HCT116 (cell line): ENCODE measurements at regions not wholly inside any gene's neighbourhood (a gene's known extent, or its start where the extent isn't known, plus 50 kb on each side); places are given as distances from the start of the nearest gene placed in this dataset.
"Not testable (repeated sequence)": the region's sequence is repeated elsewhere in the genome, so short reads cannot be mapped to it uniquely, and the experiment has no call there.

ENCODE experiments used
- ATAC-seq: fragments of 200-7000 bp; cut with Tn5 transposase; 2 replicates; pipeline ENCODE4 v1.9.1; 2020; ENCODE audit warnings: mild to moderate bottlenecking, moderate library complexity
- BruUV-seq: library from RNA; stranded (reverse); fragments of 400-500 nt; replicated peaks from 2 replicates; lab custom pipeline; 2021; lab: Mats Ljungman, UMichigan
- CTCF ChIA-PET: fragments of 300-600 bp; sonication (Branson Sonifier 250); formaldehyde crosslinking; loops from one replicate; lab custom pipeline; 2021; ENCODE audit warnings: antibody characterized with exemption; lab: Charles Lee
- POLR2A ChIA-PET: fragments of 300-600, 350-600 bp; sonication (Branson Sonifier 250); formaldehyde crosslinking; loops from one replicate; lab custom pipeline; 2021; ENCODE audit warnings: antibody characterized with exemption; lab: Charles Lee
- RAD21 ChIA-PET, 2 experiments: fragments of 300-600 bp; sonication (Branson Sonifier 250); formaldehyde crosslinking; loops; one replicate each; lab custom pipeline; 2023; ENCODE audit warnings: low total read pairs in 2 of 2; ENCODE audit not compliant: uncharacterized antibody in 2 of 2, unreplicated experiment in 2 of 2, low non-redundant PET in 1 of 2; lab: Charles Lee
- DNase-seq: peaks from one replicate; pipeline ENCODE4 v3.0.0-alpha.2; 2010; ENCODE audit warnings: low read depth, low spot score
- H2AFZ ChIP-seq: fragments of 200-600 bp; shearing (Covaris generic), sonication (generic); 2 replicates; pipeline ENCODE4 v1.6.1; 2017; ENCODE audit warnings: low read depth, mixed run types, mixed read lengths, antibody characterized with exemption, low read length; ENCODE audit not compliant: poor library complexity, severe bottlenecking
- H3K27ac ChIP-seq: 2 replicates; pipeline ENCODE4 v1.5.1; 2012; ENCODE audit warnings: low read depth, low read length
- H3K27me3 ChIP-seq: fragments of 200-600 bp; sonication (generic); 2 replicates; pipeline ENCODE4 v1.6.1; 2016; ENCODE audit warnings: mixed run types, low read length, mixed read lengths; ENCODE audit not compliant: insufficient read depth
- H3K36me3 ChIP-seq, 2 experiments: fragments of 200-500 bp in 1 of 2; fragments of 200-600 bp in 1 of 2; sonication (Bioruptor generic) in 1 of 2; sonication (generic) in 1 of 2; 2 replicates each; pipeline versions ENCODE4 v1.5.1 to v1.6.1; 2014 to 2016; ENCODE audit warnings: low read length in 2 of 2, inconsistent platforms in 1 of 2, mixed read lengths in 1 of 2, mixed run types in 1 of 2; ENCODE audit not compliant: insufficient read depth in 2 of 2, control insufficient read depth in 1 of 2
- H3K4me1 ChIP-seq, 2 experiments: fragments of 200-600 bp in 1 of 2; sonication (generic) in 1 of 2; 2 replicates each; pipeline versions ENCODE4 v1.5.1 to v1.6.1; 2012 to 2017; ENCODE audit warnings: low read length in 2 of 2, inconsistent platforms in 1 of 2, mild to moderate bottlenecking in 1 of 2, mixed read lengths in 1 of 2, mixed run types in 1 of 2, moderate library complexity in 1 of 2; ENCODE audit not compliant: insufficient read depth in 2 of 2, control insufficient read depth in 1 of 2
- H3K4me2 ChIP-seq: fragments of 200-600 bp; sonication (generic); 2 replicates; pipeline ENCODE4 v1.6.1; 2017; ENCODE audit warnings: mixed run types, low read length, mixed read lengths
- H3K4me3 ChIP-seq, 2 experiments: fragments of 200-600 bp in 1 of 2; sonication (generic) in 1 of 2; replicated peaks in 1 of 2; 2 replicates each; pipeline ENCODE4 v1.5.1; 2011 to 2016; ENCODE audit warnings: low read length in 2 of 2, control low read depth in 1 of 2, low read depth in 1 of 2, mild to moderate bottlenecking in 1 of 2, mixed read lengths in 1 of 2, mixed run types in 1 of 2
- H3K79me2 ChIP-seq: fragments of 200-600 bp; sonication (generic); 2 replicates; pipeline ENCODE4 v1.6.1; 2017; ENCODE audit warnings: mild to moderate bottlenecking, mixed run types, low read length, moderate library complexity, mixed read lengths; ENCODE audit not compliant: insufficient read depth
- H3K9ac ChIP-seq: fragments of 200-600 bp; sonication (generic); 2 replicates; pipeline ENCODE4 v1.6.1; 2016; ENCODE audit warnings: low read length, mixed read lengths
- H3K9me2 ChIP-seq: fragments of 200-600 bp; sonication (generic), shearing (Covaris generic); 2 replicates; pipeline ENCODE4 v1.6.1; 2017; ENCODE audit warnings: mixed run types, mild to moderate bottlenecking, moderate library complexity; ENCODE audit not compliant: insufficient read depth
- H3K9me3 ChIP-seq, 2 experiments: fragments of 200-500 bp in 1 of 2; fragments of 200-600 bp in 1 of 2; sonication (Bioruptor generic) in 1 of 2; sonication (generic) in 1 of 2; 2 replicates each; pipeline ENCODE4 v1.6.1; 2014 to 2017; ENCODE audit warnings: low read length in 2 of 2, mixed read lengths in 2 of 2, inconsistent platforms in 1 of 2, low read depth in 1 of 2, mild to moderate bottlenecking in 1 of 2, mixed run types in 1 of 2, moderate library complexity in 1 of 2; ENCODE audit not compliant: control insufficient read depth in 1 of 2, insufficient read depth in 1 of 2
- H4K20me1 ChIP-seq: fragments of 200-600 bp; sonication (generic), shearing (Covaris generic); 2 replicates; pipeline ENCODE4 v1.6.1; 2017; ENCODE audit warnings: mixed run types, mild to moderate bottlenecking, moderate library complexity; ENCODE audit not compliant: insufficient read depth
- EGR1 ChIP-seq: IDR thresholded peaks from 2 replicates; pipeline ENCODE4 v1.6.1; 2012; ENCODE audit warnings: low read depth
- ELF1 ChIP-seq: IDR thresholded peaks from 2 replicates; pipeline ENCODE4 v1.6.1; 2012; ENCODE audit warnings: low read depth, borderline replicate concordance
- SIN3A ChIP-seq: IDR thresholded peaks from 2 replicates; pipeline ENCODE4 v1.6.1; 2012; ENCODE audit warnings: low read depth
- SP1 ChIP-seq: IDR thresholded peaks from 2 replicates; pipeline ENCODE4 v1.6.1; 2012; ENCODE audit warnings: low read depth
- intact Hi-C: fragments of 100-400 bp; cut with micrococcal nuclease; formaldehyde crosslinking; loops from 2 replicates; pipeline ENCODE4 v1.10.0; 2022

DNA sequence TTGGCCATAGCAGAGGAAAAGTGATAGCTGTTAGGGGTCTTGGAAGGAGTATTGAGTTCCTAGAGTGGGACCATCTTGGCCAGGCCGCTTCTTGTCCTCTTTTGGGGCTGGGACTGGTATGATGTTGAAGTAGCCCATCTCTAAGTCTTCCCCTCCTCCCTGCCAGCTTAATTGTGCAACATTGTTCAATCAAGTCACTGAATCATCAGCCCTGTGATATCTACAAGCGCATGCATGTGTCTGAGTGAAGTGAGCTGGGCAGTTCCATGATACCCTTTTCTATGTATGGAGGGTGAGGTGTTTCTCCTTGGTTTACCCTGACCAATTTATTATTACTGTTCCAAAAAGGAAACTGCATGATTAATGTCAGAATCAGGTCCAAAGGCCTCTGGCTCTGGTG lies 112.2 kb downstream of the C9orf152 start:
- ChIA-PET POLR2A (no interaction called here), CTCF (no interaction called here)
- H2AFZ ChIP-seq = no peak overlapping the region
- no peak for TF ChIP-seq SIN3A
- TF ChIP-seq SP1 = no peak
- TF ChIP-seq ELF1 = no peak
- no peak for TF ChIP-seq EGR1
- TF ChIP-seq, all 23 proteins: peak for 0
- no peak for DNase-seq
- Histone ChIP-seq H4K20me1 (peaks cover 10% of the 10 kb centered on the region; the same call in 1 of the 2 replicates), H3K36me3 (no peaks in the 10 kb centered on the region), H3K9me2 (no peaks in the 10 kb centered on the region), H3K27me3 (no peaks in the 10 kb centered on the region), H3K4me2 (no peak overlapping the region), H3K27ac (no peak overlapping the region), H3K79me2 (peaks cover 79% of the 10 kb centered on the region), H3K4me1 (no peaks in the 10 kb centered on the region; a peak in 1 of 4 replicates), H3K9ac (no peak overlapping the region), H3K4me3 (no peak overlapping the region), H3K9me3 (no peaks in the 10 kb centered on the region)
- no TSS peak for BruUV-seq
- intact Hi-C loops = no loop called here
- no peak for ATAC-seq
- RAD21 ChIA-PET = no interaction called here

DNA sequence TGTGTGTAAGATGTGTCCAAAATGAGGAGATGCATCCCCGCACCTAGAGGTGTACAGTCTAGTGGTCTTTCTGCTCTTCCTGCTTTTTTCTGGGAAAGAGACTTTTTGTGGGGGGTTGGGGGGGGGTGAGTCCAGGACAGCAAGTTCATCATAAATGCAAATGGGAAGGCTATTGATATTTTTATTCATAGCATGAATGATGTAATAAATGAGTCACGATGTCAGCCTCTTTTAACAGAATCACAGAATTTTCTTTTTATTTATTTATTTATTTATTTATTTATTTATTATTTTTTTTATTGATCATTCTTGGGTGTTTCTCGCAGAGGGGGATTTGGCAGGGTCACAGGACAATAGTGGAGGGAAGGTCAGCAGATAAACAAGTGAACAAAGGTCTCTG lies 111.3 kb downstream of the C9orf152 start:
- H3K27ac ChIP-seq, H3K9ac ChIP-seq, H3K4me2 ChIP-seq, H3K9me3 ChIP-seq, H3K4me1 ChIP-seq, BruUV-seq, POLR2A ChIA-PET, DNase-seq, H3K27me3 ChIP-seq, RAD21 ChIA-PET, H3K4me3 ChIP-seq, H3K36me3 ChIP-seq, H2AFZ ChIP-seq, ATAC-seq, H3K9me2 ChIP-seq, intact Hi-C loops, CTCF ChIA-PET: not testable (repeated sequence)
- Histone ChIP-seq H4K20me1 (peaks cover 10% of the 10 kb centered on the region; the same call in 1 of the 2 replicates), H3K79me2 (peaks cover 73% of the 10 kb centered on the region)
